ENCODE measurements at regions not wholly inside any gene's neighbourhood (a gene's known extent, or its start where the extent isn't known, plus 50 kb on each side); places are given as distances from the start of the nearest gene placed in this dataset.

DNA sequence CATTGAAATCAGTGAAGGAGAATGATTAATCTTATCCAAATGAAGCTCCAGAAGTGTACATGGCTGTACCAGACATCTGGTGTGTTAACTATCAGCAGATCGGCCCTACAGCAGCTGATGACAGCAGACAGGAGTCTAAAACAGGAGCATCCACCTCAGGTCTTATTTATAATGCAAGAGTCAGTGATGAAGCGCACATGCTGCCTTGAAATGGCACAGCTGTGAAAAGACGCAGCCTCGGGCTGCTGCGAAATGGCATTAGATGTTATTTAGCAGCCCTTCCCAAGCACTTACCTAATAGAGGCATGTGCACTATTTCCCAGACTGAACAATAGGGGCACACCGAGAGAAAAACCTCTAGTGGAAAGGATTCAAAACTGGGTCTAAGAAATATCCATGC is 472.3 kb upstream of the CBLB start:
- Histone ChIP-seq H3K27me3 (ENCODE audit: insufficient read depth, low read depth, severe bottlenecking) (no peaks in the 10 kb centered on the region), H3K9me3 (ENCODE audit: severe bottlenecking) (no peaks in the 10 kb centered on the region), H3K36me3 (no peaks in the 10 kb centered on the region), H3K4me3 (ENCODE audit: low read depth, low read length) (peak overlapping the region; percentile 16; the same call in 1 of the 2 replicates), H3K27ac (peak overlapping the region; percentile 50)
- peak; percentile 50 for DNase-seq
- TF ChIP-seq, protein P1, sequence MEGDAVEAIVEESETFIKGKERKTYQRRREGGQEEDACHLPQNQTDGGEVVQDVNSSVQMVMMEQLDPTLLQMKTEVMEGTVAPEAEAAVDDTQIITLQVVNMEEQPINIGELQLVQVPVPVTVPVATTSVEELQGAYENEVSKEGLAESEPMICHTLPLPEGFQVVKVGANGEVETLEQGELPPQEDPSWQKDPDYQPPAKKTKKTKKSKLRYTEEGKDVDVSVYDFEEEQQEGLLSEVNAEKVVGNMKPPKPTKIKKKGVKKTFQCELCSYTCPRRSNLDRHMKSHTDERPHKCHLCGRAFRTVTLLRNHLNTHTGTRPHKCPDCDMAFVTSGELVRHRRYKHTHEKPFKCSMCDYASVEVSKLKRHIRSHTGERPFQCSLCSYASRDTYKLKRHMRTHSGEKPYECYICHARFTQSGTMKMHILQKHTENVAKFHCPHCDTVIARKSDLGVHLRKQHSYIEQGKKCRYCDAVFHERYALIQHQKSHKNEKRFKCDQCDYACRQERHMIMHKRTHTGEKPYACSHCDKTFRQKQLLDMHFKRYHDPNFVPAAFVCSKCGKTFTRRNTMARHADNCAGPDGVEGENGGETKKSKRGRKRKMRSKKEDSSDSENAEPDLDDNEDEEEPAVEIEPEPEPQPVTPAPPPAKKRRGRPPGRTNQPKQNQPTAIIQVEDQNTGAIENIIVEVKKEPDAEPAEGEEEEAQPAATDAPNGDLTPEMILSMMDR (IDR thresholded peaks at IDR 0.05; ENCODE audit: low read depth, low read length), result no peak

DNA sequence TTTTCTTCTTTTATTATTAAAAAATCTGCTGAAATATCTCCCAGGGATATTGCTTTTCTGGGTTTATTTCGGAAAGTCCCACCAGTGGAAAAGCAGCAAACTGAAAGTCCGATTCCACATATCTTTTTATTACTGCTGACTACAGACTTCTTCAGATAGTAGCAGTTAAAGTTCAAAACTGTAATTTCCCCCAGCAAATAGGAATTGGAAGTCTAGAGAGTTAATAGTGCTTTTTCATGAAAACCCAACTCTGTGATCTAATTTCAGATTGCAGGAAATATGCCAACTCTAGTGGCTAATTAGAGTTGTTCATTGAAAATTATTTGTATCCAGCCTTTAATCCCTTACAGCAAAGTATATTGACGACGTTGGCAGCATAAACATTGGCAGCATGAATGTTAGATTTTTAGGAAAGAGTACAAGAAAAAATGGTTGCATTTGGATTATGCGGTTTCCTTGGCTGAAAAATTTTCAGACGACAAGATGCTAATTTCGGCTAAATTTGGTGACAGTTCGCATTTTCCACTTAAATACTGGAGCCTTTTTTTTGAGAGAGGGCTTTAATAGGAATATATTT is 472.9 kb upstream of the CBLB start:
- TF ChIP-seq, protein P1 (IDR thresholded peaks at IDR 0.05; ENCODE audit: low read depth, low read length), result no peak
- no peak overlapping the region for H3K4me3 ChIP-seq (ENCODE audit: low read depth, low read length)
- DNase-seq, result no peak
- no peaks in the 10 kb centered on the region for H3K9me3 ChIP-seq (ENCODE audit: severe bottlenecking)
- H3K27ac ChIP-seq, result peak overlapping the region; percentile 50
- no peaks in the 10 kb centered on the region for H3K36me3 ChIP-seq
- H3K27me3 ChIP-seq (ENCODE audit: insufficient read depth, low read depth, severe bottlenecking), result no peaks in the 10 kb centered on the region

DNA sequence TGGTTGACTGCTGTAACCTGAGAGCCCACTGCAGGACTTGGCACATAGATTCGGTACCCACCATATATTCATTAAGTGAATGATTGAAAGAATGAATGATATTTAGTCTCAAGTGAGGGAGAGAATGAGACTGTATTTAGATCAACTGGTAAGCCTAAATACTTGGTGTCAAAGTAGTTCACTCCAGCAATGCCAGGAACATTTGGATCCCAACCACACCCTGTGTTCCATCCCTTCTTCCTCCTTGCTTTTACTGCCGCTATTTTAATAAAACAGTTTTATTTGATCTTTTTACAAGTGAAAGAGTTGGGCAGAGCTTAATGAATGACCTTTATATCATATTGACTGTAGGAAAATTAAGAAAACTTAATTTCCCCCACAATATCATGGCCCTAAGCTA is 473.6 kb upstream of the CBLB start:
- H3K9me3 ChIP-seq (ENCODE audit: severe bottlenecking), result no peaks in the 10 kb centered on the region
- H3K27me3 ChIP-seq (ENCODE audit: insufficient read depth, low read depth, severe bottlenecking), result no peaks in the 10 kb centered on the region
- TF ChIP-seq, protein P1 (IDR thresholded peaks at IDR 0.05; ENCODE audit: low read depth, low read length), result no peak
- no peaks in the 10 kb centered on the region for H3K36me3 ChIP-seq
- no peak overlapping the region for H3K4me3 ChIP-seq (ENCODE audit: low read depth, low read length)
- no peak for DNase-seq
- H3K27ac ChIP-seq, result peak overlapping the region; percentile 2; the same call in 1 of the 2 replicates

DNA sequence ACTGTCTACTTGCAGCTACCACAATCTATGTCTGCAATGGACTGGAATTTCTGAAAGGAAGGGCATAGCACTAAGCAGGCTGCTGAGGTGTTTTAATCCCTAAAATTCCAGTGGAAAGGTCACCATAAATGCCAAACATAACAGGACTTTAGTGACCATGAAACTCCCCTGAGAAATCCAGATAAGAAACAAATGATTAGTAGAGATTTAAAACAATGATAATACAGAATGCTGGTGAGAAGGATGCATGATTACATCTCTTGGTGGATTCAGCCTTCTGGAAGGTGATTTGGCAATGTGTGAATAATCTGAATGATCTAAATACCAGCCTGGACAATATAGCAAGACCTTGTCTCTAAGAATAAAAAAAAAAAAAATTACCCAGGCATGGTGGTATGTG is 475.0 kb upstream of the CBLB start:
- H3K9me3 ChIP-seq (ENCODE audit: severe bottlenecking), result no peaks in the 10 kb centered on the region
- H3K36me3 ChIP-seq, result no peaks in the 10 kb centered on the region
- DNase-seq, result no peak
- H3K27me3 ChIP-seq (ENCODE audit: insufficient read depth, low read depth, severe bottlenecking), result no peaks in the 10 kb centered on the region
- no peak overlapping the region for H3K4me3 ChIP-seq (ENCODE audit: low read depth, low read length)
- H3K27ac ChIP-seq, result no peak overlapping the region
- TF ChIP-seq, protein P1 (IDR thresholded peaks at IDR 0.05; ENCODE audit: low read depth, low read length), result no peak

DNA sequence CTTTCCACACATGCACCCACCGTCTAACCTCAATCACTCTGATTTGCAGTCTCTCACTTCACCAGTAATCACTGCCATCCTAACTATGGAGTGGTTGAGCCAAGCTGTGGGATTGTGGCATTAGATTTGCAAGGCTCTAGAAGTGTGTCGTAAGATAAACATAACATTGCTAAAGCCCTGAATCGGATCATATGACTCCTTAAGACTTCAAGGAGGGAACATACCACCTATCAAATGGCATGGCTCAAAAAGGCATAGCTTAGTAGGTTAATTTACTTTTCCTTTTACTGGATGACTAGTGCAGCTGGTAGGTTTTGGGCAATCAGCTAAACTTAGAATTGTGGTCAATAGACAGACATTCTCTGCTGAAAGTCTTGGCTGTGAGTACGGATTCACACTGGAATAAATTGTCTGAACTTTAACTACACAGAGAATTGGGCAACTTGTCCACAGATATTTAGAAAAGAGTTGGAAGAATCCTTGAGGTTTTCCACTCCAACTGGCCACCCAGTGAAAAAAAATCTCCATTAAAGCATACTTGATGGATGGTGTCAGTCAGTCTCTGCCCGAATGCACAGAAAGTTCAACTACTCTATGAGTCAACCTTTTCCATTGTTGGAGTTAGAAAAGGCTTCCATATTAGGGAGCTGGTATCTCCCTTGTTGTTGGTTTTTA is 476.7 kb upstream of the CBLB start:
- Histone ChIP-seq H3K27me3 (ENCODE audit: insufficient read depth, low read depth, severe bottlenecking) (no peaks in the 10 kb centered on the region), H3K4me3 (ENCODE audit: low read depth, low read length) (no peak overlapping the region), H3K27ac (no peak overlapping the region; the same call in 1 of the 2 replicates), H3K36me3 (no peaks in the 10 kb centered on the region), H3K9me3 (ENCODE audit: severe bottlenecking) (no peaks in the 10 kb centered on the region)
- TF ChIP-seq, protein P1 (IDR thresholded peaks at IDR 0.05; ENCODE audit: low read depth, low read length), result no peak
- no peak for DNase-seq
